ENCODE measurements at regions not wholly inside any gene's neighbourhood (a gene's known extent, or its start where the extent isn't known, plus 50 kb on each side); places are given as distances from the start of the nearest gene placed in this dataset.

DNA sequence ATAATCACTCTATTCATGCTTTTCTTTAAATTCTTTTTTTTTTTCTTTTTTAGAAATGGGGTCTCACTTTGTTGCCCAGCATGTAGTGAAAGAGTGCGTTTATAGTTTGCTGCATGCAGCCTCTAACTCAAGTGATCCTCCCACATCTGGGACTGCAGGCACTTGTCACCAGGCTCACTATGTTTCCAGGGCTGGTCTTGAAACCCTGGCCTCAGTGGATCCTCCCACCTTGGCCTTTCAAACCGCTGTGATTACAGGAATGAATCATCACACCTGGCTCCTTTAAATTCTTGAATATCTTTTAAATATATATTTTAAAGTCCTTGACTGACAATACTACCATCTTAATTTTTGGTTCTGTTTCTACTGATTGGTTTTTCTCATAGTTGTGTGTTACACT is 591.6 kb upstream of the KCND2 start:
- TF ChIP-seq CTCF (IDR thresholded peaks at IDR 0.05), result no peak
- TF ChIP-seq POLR2AphosphoS5 (IDR thresholded peaks at IDR 0.05), result no peak
- TF ChIP-seq POLR2A (IDR thresholded peaks at IDR 0.05), result no peak
